VCaP (cell line): ENCODE measurements at regions not wholly inside any gene's neighbourhood (a gene's known extent, or its start where the extent isn't known, plus 50 kb on each side); places are given as distances from the start of the nearest gene placed in this dataset.
"Not testable (repeated sequence)": the region's sequence is repeated elsewhere in the genome, so short reads cannot be mapped to it uniquely, and the experiment has no call there.

Experiments
- H3K27ac ChIP-seq: fragments of 450-650 bp; 2 replicates; pipeline ENCODE4 v1.5.1; 2017
- CTCF ChIP-seq: fragments of 450-650 bp; conservative IDR thresholded peaks from 2 replicates; pipeline ENCODE4 v1.5.1; 2017; ENCODE audit warnings: mild to moderate bottlenecking, moderate library complexity

- no peak overlapping the region for H3K27ac ChIP-seq
- TF ChIP-seq CTCF = no peak
These were observed 173.5 kb upstream of the NREP start for GRCh38 chr5:111930449-111930848.

GRCh38 chr5:111929867-111930266, 172.9 kb upstream of the NREP start:
- no peak overlapping the region for H3K27ac ChIP-seq
- no peak for TF ChIP-seq CTCF

GRCh38 chr5:111929261-111929660, 172.3 kb upstream of the NREP start:
- no peak overlapping the region for H3K27ac ChIP-seq
- no peak for TF ChIP-seq CTCF

DNA sequence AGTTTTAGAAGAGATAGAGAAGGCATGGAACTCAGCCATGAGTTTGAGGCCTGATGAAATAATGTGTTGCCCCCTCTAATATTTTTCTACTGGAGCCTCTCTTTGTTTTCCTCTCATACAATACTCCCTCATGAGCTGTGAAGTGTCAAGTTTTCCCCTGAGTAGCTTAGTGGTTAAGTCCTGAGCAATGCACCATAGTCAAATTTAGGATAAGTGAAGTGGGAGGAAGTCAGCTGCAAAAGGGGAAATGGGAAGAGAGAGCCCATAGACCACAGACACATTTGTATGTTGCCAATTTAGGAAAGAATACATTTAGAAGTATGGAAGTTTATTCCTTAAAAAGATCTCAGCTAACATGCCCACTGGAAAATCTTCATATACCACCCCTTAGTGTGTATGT, 171.5 kb upstream of the NREP start:
- no peak for TF ChIP-seq CTCF
- H3K27ac ChIP-seq = no peak overlapping the region

GRCh38 chr5:111927191-111927590, 170.2 kb upstream of the NREP start:
- no peak overlapping the region for H3K27ac ChIP-seq
- TF ChIP-seq CTCF = no peak

GRCh38 chr5:111926026-111926425, 169.0 kb upstream of the NREP start:
- no peak overlapping the region for H3K27ac ChIP-seq
- TF ChIP-seq CTCF = no peak

DNA sequence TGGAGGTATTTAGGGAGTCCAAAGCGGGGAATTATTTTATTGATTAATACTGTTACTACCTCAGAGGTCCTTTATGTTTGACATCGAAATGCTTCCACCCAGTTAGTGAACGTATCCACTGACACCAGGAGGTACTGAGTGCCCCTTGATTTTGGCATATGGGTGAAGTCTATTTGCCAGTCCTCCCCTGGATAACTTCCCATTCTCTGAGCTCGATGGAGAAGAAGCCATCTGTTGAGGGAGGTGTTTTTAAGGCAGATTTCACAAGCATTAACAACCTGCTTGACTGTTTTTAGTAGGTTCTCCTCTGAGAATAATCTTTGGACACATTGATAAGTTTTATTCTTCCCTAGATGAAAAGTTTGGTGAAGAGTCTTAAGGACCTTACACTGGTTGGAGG, 165.3 kb upstream of the NREP start:
- no peak for TF ChIP-seq CTCF
- H3K27ac ChIP-seq = no peak overlapping the region

DNA sequence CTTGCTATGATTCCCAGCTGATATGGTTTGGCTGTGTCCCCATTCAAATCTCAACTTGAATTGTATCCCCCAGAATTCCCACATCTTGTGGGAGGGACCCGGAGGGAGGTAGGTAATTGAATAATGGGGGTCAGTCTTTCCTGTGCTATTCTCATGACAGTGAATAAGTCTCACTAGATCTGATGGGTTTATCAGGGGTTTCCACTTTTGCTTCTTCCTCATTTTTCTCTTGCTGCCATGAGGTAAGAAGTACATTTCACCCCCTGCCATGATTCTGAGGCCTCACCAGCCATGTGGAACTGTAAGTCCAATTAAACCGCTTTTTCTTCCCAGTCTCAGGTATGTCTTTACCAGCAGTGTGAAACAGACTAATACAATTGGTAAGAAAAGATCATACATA, 164.7 kb upstream of the NREP start:
- H3K27ac ChIP-seq = not testable (repeated sequence)
